ENCODE measurements at regions not wholly inside any gene's neighbourhood (a gene's known extent, or its start where the extent isn't known, plus 50 kb on each side); places are given as distances from the start of the nearest gene placed in this dataset.

DNA sequence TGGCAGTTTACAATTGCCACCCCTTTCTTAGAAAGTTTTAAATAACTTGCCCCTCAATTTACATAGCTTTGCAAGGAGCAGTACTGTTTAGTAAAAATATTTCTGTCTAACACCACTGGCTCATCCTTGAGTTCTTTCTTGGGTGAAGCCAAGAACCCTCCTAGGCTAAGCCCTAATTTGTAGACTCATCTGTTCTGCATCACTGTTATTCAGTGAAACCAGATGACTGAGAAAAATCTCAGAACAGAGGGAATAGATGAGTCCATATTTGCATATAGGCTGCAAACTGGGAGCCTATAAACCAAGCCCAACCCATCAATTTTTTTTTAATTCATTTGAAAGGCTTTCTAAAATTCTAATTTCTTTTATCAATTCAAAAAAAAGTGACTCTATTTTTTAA, 161.4 kb upstream of the TFPI start:
- no TSS peak for BruUV-seq (replicated peaks)
- CTCF ChIA-PET, result no interaction called here

DNA sequence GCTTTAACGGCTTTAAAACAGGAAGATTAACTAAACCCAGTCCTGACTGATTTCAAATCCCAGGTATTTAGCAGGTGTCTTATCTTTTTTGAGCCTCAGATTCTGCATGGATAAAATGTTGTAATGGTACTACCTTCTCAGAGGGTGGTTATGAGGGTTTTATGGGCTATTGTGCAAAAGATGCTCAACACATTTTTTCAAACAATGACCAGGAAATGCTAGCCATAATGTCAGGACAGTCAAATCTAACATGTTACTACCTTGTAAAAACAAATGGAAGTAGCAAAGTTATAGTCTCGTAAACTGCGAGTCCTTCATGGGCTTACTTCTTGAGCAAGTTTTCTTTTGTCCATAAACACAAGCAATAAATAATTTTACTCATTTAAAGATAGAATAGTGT, 162.1 kb upstream of the TFPI start:
- H3K27ac Mint-ChIP-seq (ENCODE audit: unreplicated experiment), result no peak overlapping the region

More for the DNA sequence above, 161.4 kb upstream of the TFPI start:
- no peaks in the 10 kb centered on the region for H3K27me3 Mint-ChIP-seq (ENCODE audit: unreplicated experiment)
- no peak overlapping the region for H3K27ac Mint-ChIP-seq (ENCODE audit: unreplicated experiment)
- no peaks in the 10 kb centered on the region for H3K36me3 Mint-ChIP-seq (ENCODE audit: insufficient read depth, unreplicated experiment)
- TF ChIP-seq, protein P1, sequence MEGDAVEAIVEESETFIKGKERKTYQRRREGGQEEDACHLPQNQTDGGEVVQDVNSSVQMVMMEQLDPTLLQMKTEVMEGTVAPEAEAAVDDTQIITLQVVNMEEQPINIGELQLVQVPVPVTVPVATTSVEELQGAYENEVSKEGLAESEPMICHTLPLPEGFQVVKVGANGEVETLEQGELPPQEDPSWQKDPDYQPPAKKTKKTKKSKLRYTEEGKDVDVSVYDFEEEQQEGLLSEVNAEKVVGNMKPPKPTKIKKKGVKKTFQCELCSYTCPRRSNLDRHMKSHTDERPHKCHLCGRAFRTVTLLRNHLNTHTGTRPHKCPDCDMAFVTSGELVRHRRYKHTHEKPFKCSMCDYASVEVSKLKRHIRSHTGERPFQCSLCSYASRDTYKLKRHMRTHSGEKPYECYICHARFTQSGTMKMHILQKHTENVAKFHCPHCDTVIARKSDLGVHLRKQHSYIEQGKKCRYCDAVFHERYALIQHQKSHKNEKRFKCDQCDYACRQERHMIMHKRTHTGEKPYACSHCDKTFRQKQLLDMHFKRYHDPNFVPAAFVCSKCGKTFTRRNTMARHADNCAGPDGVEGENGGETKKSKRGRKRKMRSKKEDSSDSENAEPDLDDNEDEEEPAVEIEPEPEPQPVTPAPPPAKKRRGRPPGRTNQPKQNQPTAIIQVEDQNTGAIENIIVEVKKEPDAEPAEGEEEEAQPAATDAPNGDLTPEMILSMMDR (IDR thresholded peaks at IDR 0.05; ENCODE audit: unreplicated experiment), result no peak
- DNase-seq, result no peak
- H3K9me3 Mint-ChIP-seq (ENCODE audit: low read depth, unreplicated experiment), result no peaks in the 10 kb centered on the region
- H3K4me1 Mint-ChIP-seq (ENCODE audit: low read depth, unreplicated experiment), result no peaks in the 10 kb centered on the region
- intact Hi-C loops (cut with micrococcal nuclease; ENCODE audit: unreplicated experiment), result no loop called here
- H3K4me3 Mint-ChIP-seq (ENCODE audit: low read depth, unreplicated experiment), result no peak overlapping the region

DNA sequence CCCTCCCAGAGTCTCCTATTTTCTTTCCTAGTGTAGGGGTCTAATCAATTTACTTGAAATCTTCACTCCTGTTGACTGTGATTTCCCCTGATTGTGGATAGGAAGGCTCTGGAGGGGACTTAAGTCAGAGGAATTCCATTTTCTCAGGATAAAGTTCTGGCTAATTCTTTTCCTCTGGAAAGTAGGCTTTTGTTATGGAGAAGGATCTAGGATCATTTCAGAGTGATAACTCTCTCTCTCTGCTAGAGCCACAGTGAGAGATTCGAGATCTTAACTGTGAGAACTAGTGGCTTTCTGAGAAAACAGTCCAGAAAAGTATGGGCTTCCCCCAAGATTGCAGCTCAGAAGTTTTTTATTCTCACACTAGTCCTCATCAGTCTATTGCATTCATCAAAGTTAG, 163.9 kb upstream of the TFPI start:
- intact Hi-C loops (cut with micrococcal nuclease; ENCODE audit: unreplicated experiment), result no loop called here
- no peak for DNase-seq
- Mint-ChIP-seq H3K4me3 (ENCODE audit: low read depth, unreplicated experiment) (no peak overlapping the region), H3K27ac (ENCODE audit: unreplicated experiment) (no peak overlapping the region), H3K27me3 (ENCODE audit: unreplicated experiment) (no peaks in the 10 kb centered on the region), H3K4me1 (ENCODE audit: low read depth, unreplicated experiment) (no peaks in the 10 kb centered on the region), H3K36me3 (ENCODE audit: insufficient read depth, unreplicated experiment) (no peaks in the 10 kb centered on the region), H3K9me3 (ENCODE audit: low read depth, unreplicated experiment) (no peaks in the 10 kb centered on the region)
- TF ChIP-seq, protein P1 (IDR thresholded peaks at IDR 0.05; ENCODE audit: unreplicated experiment), result no peak
- BruUV-seq (replicated peaks), result no TSS peak
- CTCF ChIA-PET, result no interaction called here

More for the DNA sequence above, 162.1 kb upstream of the TFPI start:
- no peak for DNase-seq
- TF ChIP-seq, protein P1 (IDR thresholded peaks at IDR 0.05; ENCODE audit: unreplicated experiment), result no peak
- H3K4me3 Mint-ChIP-seq (ENCODE audit: low read depth, unreplicated experiment), result no peak overlapping the region
- no TSS peak for BruUV-seq (replicated peaks)
- H3K9me3 Mint-ChIP-seq (ENCODE audit: low read depth, unreplicated experiment), result no peaks in the 10 kb centered on the region
- H3K36me3 Mint-ChIP-seq (ENCODE audit: insufficient read depth, unreplicated experiment), result no peaks in the 10 kb centered on the region
- intact Hi-C loops (cut with micrococcal nuclease; ENCODE audit: unreplicated experiment), result no loop called here
- no peaks in the 10 kb centered on the region for H3K27me3 Mint-ChIP-seq (ENCODE audit: unreplicated experiment)
- H3K4me1 Mint-ChIP-seq (ENCODE audit: low read depth, unreplicated experiment), result no peaks in the 10 kb centered on the region
- CTCF ChIA-PET, result no interaction called here

DNA sequence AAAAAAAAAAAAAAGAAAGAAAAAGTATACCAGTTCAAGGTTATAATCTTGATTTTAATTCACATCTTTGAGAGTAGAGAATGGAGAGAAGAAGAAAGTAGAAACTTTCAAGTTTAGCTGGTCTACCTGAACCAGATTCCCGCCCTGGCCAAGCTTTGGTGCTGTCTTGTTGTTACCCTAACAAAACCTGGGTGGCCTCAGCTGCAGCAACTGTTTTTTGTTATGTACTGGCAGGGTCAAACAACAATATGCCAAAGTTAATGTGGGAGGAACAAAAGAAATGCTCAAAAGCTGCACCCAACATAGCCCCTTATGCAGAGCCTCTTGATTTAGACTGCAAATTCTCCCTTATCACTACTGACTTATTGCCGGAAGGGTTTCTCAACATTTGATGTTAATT, 165.3 kb upstream of the TFPI start:
- Mint-ChIP-seq H3K4me3 (ENCODE audit: low read depth, unreplicated experiment) (no peak overlapping the region), H3K27ac (ENCODE audit: unreplicated experiment) (no peak overlapping the region), H3K4me1 (ENCODE audit: low read depth, unreplicated experiment) (no peaks in the 10 kb centered on the region), H3K27me3 (ENCODE audit: unreplicated experiment) (no peaks in the 10 kb centered on the region), H3K9me3 (ENCODE audit: low read depth, unreplicated experiment) (no peaks in the 10 kb centered on the region), H3K36me3 (ENCODE audit: insufficient read depth, unreplicated experiment) (no peaks in the 10 kb centered on the region)
- BruUV-seq (replicated peaks), result no TSS peak
- CTCF ChIA-PET, result no interaction called here
- intact Hi-C loops (cut with micrococcal nuclease; ENCODE audit: unreplicated experiment), result no loop called here
- TF ChIP-seq, protein P1 (IDR thresholded peaks at IDR 0.05; ENCODE audit: unreplicated experiment), result no peak
- DNase-seq, result no peak

DNA sequence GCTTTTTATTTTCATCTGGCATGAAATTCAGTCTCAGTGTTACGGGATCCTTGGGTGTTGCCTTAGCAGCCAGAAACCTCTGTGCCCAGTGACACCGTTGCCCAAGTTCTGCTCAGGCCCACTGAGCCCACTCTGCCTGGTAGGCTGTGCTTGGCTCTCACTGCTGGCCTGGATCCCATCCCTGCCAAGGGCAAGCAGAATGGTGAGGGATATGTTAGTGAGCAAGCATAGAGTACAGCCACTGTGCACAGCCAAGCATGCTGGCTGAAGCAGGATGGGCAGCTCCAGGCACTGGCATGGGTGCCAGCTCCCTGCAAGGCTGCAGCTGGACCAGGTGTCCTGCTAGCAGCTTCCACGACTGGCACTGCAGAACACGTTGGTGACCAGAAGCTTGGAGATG, 194.7 kb upstream of the TFPI start:
- no peak overlapping the region for H3K27ac Mint-ChIP-seq (ENCODE audit: unreplicated experiment)
- TF ChIP-seq, protein P1 (IDR thresholded peaks at IDR 0.05; ENCODE audit: unreplicated experiment), result no peak
- H3K9me3 Mint-ChIP-seq (ENCODE audit: low read depth, unreplicated experiment), result no peaks in the 10 kb centered on the region
- no TSS peak for BruUV-seq (replicated peaks)
- no peak for DNase-seq
- no peaks in the 10 kb centered on the region for H3K27me3 Mint-ChIP-seq (ENCODE audit: unreplicated experiment)
- H3K4me3 Mint-ChIP-seq (ENCODE audit: low read depth, unreplicated experiment), result no peak overlapping the region
- CTCF ChIA-PET, result no interaction called here
- no peaks in the 10 kb centered on the region for H3K36me3 Mint-ChIP-seq (ENCODE audit: insufficient read depth, unreplicated experiment)
- no peaks in the 10 kb centered on the region for H3K4me1 Mint-ChIP-seq (ENCODE audit: low read depth, unreplicated experiment)
- intact Hi-C loops (cut with micrococcal nuclease; ENCODE audit: unreplicated experiment), result no loop called here
